ENCODE measurements at regions not wholly inside any gene's neighbourhood (a gene's known extent, or its start where the extent isn't known, plus 50 kb on each side); places are given as distances from the start of the nearest gene placed in this dataset.

- no peak overlapping the region for H3K27ac ChIP-seq (replicated peaks)
- H3K4me3 ChIP-seq (replicated peaks; ENCODE audit: insufficient read depth, low read length) = no peak overlapping the region
- no peak for DNase-seq (ENCODE audit: low read depth in 1 of 2, low spot score in 1 of 2)
- H3K27me3 ChIP-seq (ENCODE audit: insufficient read depth, poor library complexity, severe bottlenecking) = no peaks in the 10 kb centered on the region
- no peak for TF ChIP-seq SPI1 (IDR thresholded peaks at IDR 0.05; ENCODE audit: borderline replicate concordance, low read depth)
- no peak for TF ChIP-seq GABPA (IDR thresholded peaks at IDR 0.05; ENCODE audit: low read depth)
- TF ChIP-seq, protein P1, sequence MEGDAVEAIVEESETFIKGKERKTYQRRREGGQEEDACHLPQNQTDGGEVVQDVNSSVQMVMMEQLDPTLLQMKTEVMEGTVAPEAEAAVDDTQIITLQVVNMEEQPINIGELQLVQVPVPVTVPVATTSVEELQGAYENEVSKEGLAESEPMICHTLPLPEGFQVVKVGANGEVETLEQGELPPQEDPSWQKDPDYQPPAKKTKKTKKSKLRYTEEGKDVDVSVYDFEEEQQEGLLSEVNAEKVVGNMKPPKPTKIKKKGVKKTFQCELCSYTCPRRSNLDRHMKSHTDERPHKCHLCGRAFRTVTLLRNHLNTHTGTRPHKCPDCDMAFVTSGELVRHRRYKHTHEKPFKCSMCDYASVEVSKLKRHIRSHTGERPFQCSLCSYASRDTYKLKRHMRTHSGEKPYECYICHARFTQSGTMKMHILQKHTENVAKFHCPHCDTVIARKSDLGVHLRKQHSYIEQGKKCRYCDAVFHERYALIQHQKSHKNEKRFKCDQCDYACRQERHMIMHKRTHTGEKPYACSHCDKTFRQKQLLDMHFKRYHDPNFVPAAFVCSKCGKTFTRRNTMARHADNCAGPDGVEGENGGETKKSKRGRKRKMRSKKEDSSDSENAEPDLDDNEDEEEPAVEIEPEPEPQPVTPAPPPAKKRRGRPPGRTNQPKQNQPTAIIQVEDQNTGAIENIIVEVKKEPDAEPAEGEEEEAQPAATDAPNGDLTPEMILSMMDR (IDR thresholded peaks at IDR 0.05; ENCODE audit: insufficient read depth, low read length) = no peak
- TF ChIP-seq REST (IDR thresholded peaks at IDR 0.05; ENCODE audit: insufficient replicate concordance, low read depth) = no peak
- no peak for TF ChIP-seq POLR2AphosphoS5 (IDR thresholded peaks at IDR 0.05; ENCODE audit: low read depth)
These were observed 136.8 kb upstream of the PTPRK start for GRCh38 chr6:128657181-128657580.

DNA sequence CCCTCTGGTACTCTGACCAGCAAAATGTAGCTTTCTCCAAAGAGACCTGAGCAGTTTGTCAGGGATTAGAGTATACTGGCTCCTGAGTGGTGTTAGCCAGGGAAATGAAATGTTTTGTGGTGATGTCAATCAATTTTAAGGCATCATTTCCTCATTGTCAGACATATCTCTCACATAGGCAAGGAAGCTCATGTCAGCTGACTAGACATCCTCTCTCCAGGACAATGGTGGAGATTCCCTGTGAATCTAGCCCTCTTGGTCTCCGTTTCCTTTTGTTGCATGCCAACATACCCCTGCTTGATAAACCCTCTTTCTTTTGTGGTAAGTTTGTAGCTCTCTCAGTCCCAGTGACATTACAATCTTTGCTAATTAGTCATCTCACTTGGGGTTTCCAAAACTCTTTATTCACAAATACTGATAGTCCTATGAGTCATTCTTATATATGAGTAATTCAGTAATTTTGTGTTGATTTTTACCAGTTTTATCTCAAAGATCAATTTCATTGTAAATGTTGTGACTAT is 135.6 kb upstream of the PTPRK start:
- TF ChIP-seq GABPA (IDR thresholded peaks at IDR 0.05; ENCODE audit: low read depth) = no peak
- no peak for TF ChIP-seq SPI1 (IDR thresholded peaks at IDR 0.05; ENCODE audit: borderline replicate concordance, low read depth)
- Histone ChIP-seq H3K27ac (replicated peaks) (no peak overlapping the region), H3K4me3 (replicated peaks; ENCODE audit: insufficient read depth, low read length) (no peak overlapping the region), H3K27me3 (ENCODE audit: insufficient read depth, poor library complexity, severe bottlenecking) (no peaks in the 10 kb centered on the region)
- no peak for DNase-seq (ENCODE audit: low read depth in 1 of 2, low spot score in 1 of 2)

GRCh38 chr6:128648022-128648598 is 127.7 kb upstream of the PTPRK start:
- H3K27ac ChIP-seq (replicated peaks) = no peak overlapping the region
- no peak for DNase-seq (ENCODE audit: low read depth in 1 of 2, low spot score in 1 of 2)
- no peak overlapping the region for H3K4me3 ChIP-seq (replicated peaks; ENCODE audit: insufficient read depth, low read length)
- no peaks in the 10 kb centered on the region for H3K27me3 ChIP-seq (ENCODE audit: insufficient read depth, poor library complexity, severe bottlenecking)
- TF ChIP-seq SPI1 (IDR thresholded peaks at IDR 0.05; ENCODE audit: borderline replicate concordance, low read depth) = no peak
- TF ChIP-seq POLR2AphosphoS5 (IDR thresholded peaks at IDR 0.05; ENCODE audit: low read depth) = no peak
- no peak for TF ChIP-seq GABPA (IDR thresholded peaks at IDR 0.05; ENCODE audit: low read depth)
- no peak for TF ChIP-seq REST (IDR thresholded peaks at IDR 0.05; ENCODE audit: insufficient replicate concordance, low read depth)
- TF ChIP-seq, protein P1 (IDR thresholded peaks at IDR 0.05; ENCODE audit: insufficient read depth, low read length) = no peak

- no peak overlapping the region for H3K4me3 ChIP-seq (replicated peaks; ENCODE audit: insufficient read depth, low read length)
- no peak overlapping the region for H3K27ac ChIP-seq (replicated peaks)
- TF ChIP-seq GABPA (IDR thresholded peaks at IDR 0.05; ENCODE audit: low read depth) (no peak), POLR2AphosphoS5 (IDR thresholded peaks at IDR 0.05; ENCODE audit: low read depth) (no peak), SPI1 (IDR thresholded peaks at IDR 0.05; ENCODE audit: borderline replicate concordance, low read depth) (no peak), REST (IDR thresholded peaks at IDR 0.05; ENCODE audit: insufficient replicate concordance, low read depth) (no peak)
- TF ChIP-seq, protein P1 (IDR thresholded peaks at IDR 0.05; ENCODE audit: insufficient read depth, low read length) = no peak
- H3K27me3 ChIP-seq (ENCODE audit: insufficient read depth, poor library complexity, severe bottlenecking) = no peaks in the 10 kb centered on the region
- no peak for DNase-seq (ENCODE audit: low read depth in 1 of 2, low spot score in 1 of 2)
These were observed 121.7 kb upstream of the PTPRK start for GRCh38 chr6:128642132-128642531.
